B cell (primary cell): ENCODE measurements at regions not wholly inside any gene's neighbourhood (a gene's known extent, or its start where the extent isn't known, plus 50 kb on each side); places are given as distances from the start of the nearest gene placed in this dataset.

Experiments
- ATAC-seq: fragments of 200-7000 bp; cut with Tn5 transposase; one replicate; pipeline ENCODE4 v1.10.0; 2021; ENCODE audit warnings: low read depth, mild to moderate bottlenecking, moderate number of reproducible peaks, moderate library complexity
- CTCF ChIA-PET: fragments of 350-600 bp; sonication (Branson Sonifier 250); formaldehyde crosslinking; loops from one replicate; lab custom pipeline; 2021; ENCODE audit warnings: antibody characterized with exemption, inconsistent platforms; lab: Charles Lee
- POLR2A ChIA-PET: fragments of 350-600 bp; sonication (Branson Sonifier 250); formaldehyde crosslinking; loops from one replicate; lab custom pipeline; 2021; ENCODE audit warnings: antibody characterized with exemption; lab: Charles Lee
- DNase-seq: peaks from one replicate; pipeline ENCODE4 v3.0.0; 2013
- H2AFZ ChIP-seq: 2 replicates; pipeline ENCODE4 v1.6.1; 2012; ENCODE audit warnings: mild to moderate bottlenecking, low read depth, low read length; ENCODE audit not compliant: insufficient read depth, poor library complexity, severe bottlenecking
- H3K27ac ChIP-seq, 2 donors: 1 replicate in 1 of 2; 2 replicates in 1 of 2; pipeline ENCODE4 v1.5.1; 2012 to 2013; ENCODE audit warnings: low read length in 2 of 2, mild to moderate bottlenecking in 2 of 2, moderate library complexity in 1 of 2
- H3K27me3 ChIP-seq, 4 experiments: fragments of 200-600 bp in 1 of 4; sonication (generic) in 1 of 4; replicated peaks in 1 of 4; 1 replicate in 2 of 4; 2 replicates in 2 of 4; pipeline versions ENCODE4 v1.6.1 to v1.7.0; 2013 to 2016; ENCODE audit warnings: low read length in 3 of 4, mild to moderate bottlenecking in 2 of 4, mixed read lengths in 1 of 4, moderate library complexity in 1 of 4; ENCODE audit not compliant: insufficient read depth in 4 of 4, control insufficient read depth in 3 of 4; ENCODE audit errors: control extremely low read depth in 1 of 4
- H3K36me3 ChIP-seq, 2 experiments: replicated peaks in 1 of 2; 1 replicate in 1 of 2; 2 replicates in 1 of 2; pipeline versions ENCODE4 v1.6.1 to v1.7.1; 2013; ENCODE audit warnings: low read length in 1 of 2; ENCODE audit not compliant: insufficient read depth in 2 of 2, control insufficient read depth in 1 of 2; ENCODE audit errors: control extremely low read depth in 1 of 2, extremely low read depth in 1 of 2
- H3K4me1 ChIP-seq, 2 donors: fragments of 200-600 bp in 1 of 2; sonication (generic) in 1 of 2; 1 replicate in 1 of 2; 2 replicates in 1 of 2; pipeline versions ENCODE4 v1.5.1 to v1.6.1; 2013 to 2017; ENCODE audit warnings: low read length in 2 of 2; ENCODE audit not compliant: control insufficient read depth in 2 of 2, insufficient read depth in 2 of 2
- H3K4me2 ChIP-seq: replicated peaks from 2 replicates; pipeline ENCODE3; 2012; ENCODE audit warnings: mild to moderate bottlenecking, low read depth, low read length; ENCODE audit not compliant: poor library complexity, severe bottlenecking
- H3K4me3 ChIP-seq, 5 experiments: fragments of 200-600 bp in 1 of 5; sonication (generic) in 1 of 5; 1 replicate in 3 of 5; 2 replicates in 2 of 5; pipeline versions ENCODE4 v1.5.1 to v1.7.0; 2011 to 2016; ENCODE audit warnings: low read length in 4 of 5, mild to moderate bottlenecking in 4 of 5, low read depth in 2 of 5, control low read depth in 1 of 5, moderate library complexity in 1 of 5; ENCODE audit not compliant: insufficient read depth in 1 of 5; ENCODE audit errors: control extremely low read depth in 1 of 5, extremely low read depth in 1 of 5
- H3K79me2 ChIP-seq: fragments of 200-600 bp; sonication (generic); one replicate; pipeline ENCODE4 v1.6.0; 2016; ENCODE audit warnings: low read length; ENCODE audit not compliant: control insufficient read depth, insufficient read depth
- H3K9ac ChIP-seq: fragments of 200-600 bp; sonication (generic); 2 replicates; pipeline ENCODE4 v1.6.1; 2017; ENCODE audit warnings: mild to moderate bottlenecking, low read length, moderate library complexity
- H3K9me3 ChIP-seq, 3 donors: one replicate each; pipeline versions ENCODE4 v1.6.1 to v1.7.1; 2013; ENCODE audit warnings: low read length in 2 of 3; ENCODE audit not compliant: control insufficient read depth in 2 of 3, insufficient read depth in 1 of 3; ENCODE audit errors: control extremely low read depth in 1 of 3
- H4K20me1 ChIP-seq: 2 replicates; pipeline ENCODE4 v1.6.0; 2012; ENCODE audit warnings: mild to moderate bottlenecking, low read length; ENCODE audit not compliant: insufficient read depth, control insufficient read depth, poor library complexity, severe bottlenecking
- H3K27ac Mint-ChIP-seq: one replicate; pipeline ENCODE4 v1.8.0; 2021; ENCODE audit warnings: mixed read lengths
- H3K27me3 Mint-ChIP-seq: one replicate; pipeline ENCODE4 v1.8.0; 2021; ENCODE audit warnings: mixed read lengths
- H3K4me1 Mint-ChIP-seq: one replicate; pipeline ENCODE4 v1.8.0; 2021; ENCODE audit warnings: mixed read lengths
- H3K4me3 Mint-ChIP-seq: one replicate; pipeline ENCODE4 v1.8.0; 2021; ENCODE audit warnings: mixed read lengths
- H3K9me3 Mint-ChIP-seq: one replicate; pipeline ENCODE4 v1.8.0; 2022; ENCODE audit warnings: mixed read lengths; ENCODE audit not compliant: insufficient read depth
- EZH2 ChIP-seq: IDR thresholded peaks from 2 replicates; pipeline ENCODE4 v1.6.1; 2012; ENCODE audit warnings: borderline replicate concordance, low read depth, mild to moderate bottlenecking, moderate library complexity, low read length; ENCODE audit not compliant: insufficient read depth, poor library complexity, severe bottlenecking
- WGBS: methylation state at CpG from one replicate; pipeline ENCODE4 v1.1.5; 2013; ENCODE audit warnings: missing lambda C conversion rate; ENCODE audit not compliant: insufficient coverage; 5-methylcytosine and 5-hydroxymethylcytosine counted together
- intact Hi-C: fragments of 100-400 bp; cut with micrococcal nuclease; formaldehyde crosslinking; loops from one replicate; pipeline ENCODE4 v1.10.0; 2022
- TF ChIP-seq, protein P1 (sequence below): fragments of 200-600 bp; IDR thresholded peaks from one replicate; pipeline ENCODE4 v1.8.0; 2022; ENCODE audit warnings: antibody characterized with exemption, mild to moderate bottlenecking

DNA sequence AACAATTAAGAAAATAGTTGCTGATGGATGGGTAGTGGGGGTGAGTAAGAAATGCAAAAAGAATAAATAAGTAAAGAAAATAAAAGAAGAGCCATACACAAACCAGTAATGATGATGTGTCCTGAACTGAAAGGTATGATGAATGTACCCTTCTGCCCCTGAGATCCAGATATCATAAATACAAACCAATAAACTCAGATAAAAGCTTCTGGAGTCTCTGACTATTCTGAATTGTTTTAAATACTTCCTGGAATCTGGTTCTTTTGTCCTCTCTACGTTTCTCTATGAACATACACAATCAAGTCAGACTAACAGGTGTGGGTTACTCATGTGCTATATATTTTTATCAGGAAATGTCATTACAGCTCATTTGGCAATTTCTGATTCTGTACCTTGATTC is 153.4 kb downstream of the PPP1R2C start:
- Mint-ChIP-seq H3K4me3 (no peak overlapping the region), H3K27me3 (no peaks in the 10 kb centered on the region), H3K4me1 (peaks cover 2% of the 10 kb centered on the region), H3K9me3 (peaks cover under 1% of the 10 kb centered on the region), H3K27ac (no peak overlapping the region)
- Histone ChIP-seq H3K4me1 (no peaks in the 10 kb centered on the region), H3K4me3 (no peak overlapping the region), H3K79me2 (no peaks in the 10 kb centered on the region), H3K4me2 (no peak overlapping the region), H3K9ac (no peak overlapping the region), H3K9me3 (no peaks in the 10 kb centered on the region), H2AFZ (no peak overlapping the region), H3K36me3 (no peaks in the 10 kb centered on the region), H3K27ac (no peak overlapping the region), H4K20me1 (no peaks in the 10 kb centered on the region), H3K27me3 (no peaks in the 10 kb centered on the region)
- ChIA-PET CTCF (no interaction called here), POLR2A (no interaction called here)
- DNase-seq = no peak
- TF ChIP-seq, protein P1, sequence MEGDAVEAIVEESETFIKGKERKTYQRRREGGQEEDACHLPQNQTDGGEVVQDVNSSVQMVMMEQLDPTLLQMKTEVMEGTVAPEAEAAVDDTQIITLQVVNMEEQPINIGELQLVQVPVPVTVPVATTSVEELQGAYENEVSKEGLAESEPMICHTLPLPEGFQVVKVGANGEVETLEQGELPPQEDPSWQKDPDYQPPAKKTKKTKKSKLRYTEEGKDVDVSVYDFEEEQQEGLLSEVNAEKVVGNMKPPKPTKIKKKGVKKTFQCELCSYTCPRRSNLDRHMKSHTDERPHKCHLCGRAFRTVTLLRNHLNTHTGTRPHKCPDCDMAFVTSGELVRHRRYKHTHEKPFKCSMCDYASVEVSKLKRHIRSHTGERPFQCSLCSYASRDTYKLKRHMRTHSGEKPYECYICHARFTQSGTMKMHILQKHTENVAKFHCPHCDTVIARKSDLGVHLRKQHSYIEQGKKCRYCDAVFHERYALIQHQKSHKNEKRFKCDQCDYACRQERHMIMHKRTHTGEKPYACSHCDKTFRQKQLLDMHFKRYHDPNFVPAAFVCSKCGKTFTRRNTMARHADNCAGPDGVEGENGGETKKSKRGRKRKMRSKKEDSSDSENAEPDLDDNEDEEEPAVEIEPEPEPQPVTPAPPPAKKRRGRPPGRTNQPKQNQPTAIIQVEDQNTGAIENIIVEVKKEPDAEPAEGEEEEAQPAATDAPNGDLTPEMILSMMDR = no peak
- no peak for TF ChIP-seq EZH2
- no peak for ATAC-seq
- WGBS = no CpG with 5 or more reads among the region's 1 CpG
- intact Hi-C loops = no loop called here

DNA sequence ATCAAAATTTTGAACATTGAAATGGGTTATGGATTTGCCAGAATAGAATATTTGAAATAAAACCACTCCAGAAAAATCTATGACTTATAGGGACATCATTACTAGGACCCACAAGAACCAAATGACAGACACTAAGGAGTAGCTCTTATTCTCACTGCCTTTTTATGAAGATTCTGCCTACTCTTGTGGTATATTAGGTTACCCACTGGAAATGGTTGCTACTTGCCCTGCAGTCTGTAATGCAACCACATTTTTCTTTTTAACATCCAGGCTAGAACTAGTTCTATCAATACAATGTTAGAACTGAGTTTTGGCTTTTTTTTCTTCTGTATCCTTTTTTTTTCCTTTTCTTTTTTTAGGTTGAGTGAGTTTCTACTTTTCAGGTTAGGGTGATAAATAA is 158.9 kb downstream of the PPP1R2C start:
- Mint-ChIP-seq H3K4me1 (peaks cover 21% of the 10 kb centered on the region), H3K27ac (no peak overlapping the region), H3K27me3 (no peaks in the 10 kb centered on the region), H3K4me3 (no peak overlapping the region), H3K9me3 (no peaks in the 10 kb centered on the region)
- Histone ChIP-seq H2AFZ (no peak overlapping the region), H3K4me3 (no peak overlapping the region), H3K79me2 (no peaks in the 10 kb centered on the region), H3K9ac (no peak overlapping the region), H3K4me2 (no peak overlapping the region), H3K36me3 (no peaks in the 10 kb centered on the region), H3K27me3 (no peaks in the 10 kb centered on the region), H3K4me1 (peaks cover 11 to 14% of the 10 kb centered on the region in 2 donors), H3K27ac (no peak overlapping the region), H4K20me1 (no peaks in the 10 kb centered on the region), H3K9me3 (no peaks in the 10 kb centered on the region)
- intact Hi-C loops = no loop called here
- DNase-seq (no peak), ATAC-seq (no peak)
- CTCF ChIA-PET = no interaction called here
- no peak for TF ChIP-seq EZH2
- TF ChIP-seq, protein P1 = no peak
- POLR2A ChIA-PET = no interaction called here
